Activated T-cell treated with anti-CD3 and anti-CD28 coated beads, Interleukin-2, amount 50 U/mL, for 4 hours (primary cell): ENCODE measurements at regions not wholly inside any gene's neighbourhood (a gene's known extent, or its start where the extent isn't known, plus 50 kb on each side); places are given as distances from the start of the nearest gene placed in this dataset.
"Not testable (repeated sequence)": the region's sequence is repeated elsewhere in the genome, so short reads cannot be mapped to it uniquely, and the experiment has no call there.

Source experiments
- ATAC-seq, 2 donors: fragments of 200-7000 bp; cut with Tn5 transposase; one replicate each; pipeline ENCODE4 v1.10.0; 2021
- DNase-seq: peaks from one replicate; pipeline ENCODE4 v3.0.0-alpha.2; 2020
- H3K27me3 Mint-ChIP-seq: one replicate; pipeline ENCODE4 v1.8.0; 2021; ENCODE audit warnings: low read depth, mixed read lengths
- H3K36me3 Mint-ChIP-seq: one replicate; pipeline ENCODE4 v1.8.0; 2022; ENCODE audit warnings: mixed read lengths; ENCODE audit not compliant: insufficient read depth
- H3K4me1 Mint-ChIP-seq: one replicate; pipeline ENCODE4 v1.8.0; 2021; ENCODE audit warnings: low read depth, mixed read lengths
- H3K4me3 Mint-ChIP-seq: one replicate; pipeline ENCODE4 v1.8.0; 2021; ENCODE audit warnings: mild to moderate bottlenecking, moderate library complexity, mixed read lengths
- H3K9me3 Mint-ChIP-seq: one replicate; pipeline ENCODE4 v1.8.0; 2021; ENCODE audit warnings: mixed read lengths

- Mint-ChIP-seq H3K9me3 (no peaks in the 10 kb centered on the region), H3K36me3 (no peaks in the 10 kb centered on the region), H3K4me1 (no peaks in the 10 kb centered on the region), H3K27me3 (peaks cover 17% of the 10 kb centered on the region), H3K4me3 (no peak overlapping the region)
- ATAC-seq (no peak), DNase-seq (no peak)
These were observed 64.2 kb upstream of the ITGA11 start for GRCh38 chr15:68495981-68496705.

GRCh38 chr15:68496751-68497150 lies 64.8 kb upstream of the ITGA11 start:
- peaks cover 19% of the 10 kb centered on the region for H3K27me3 Mint-ChIP-seq
- not testable (repeated sequence) for H3K36me3 Mint-ChIP-seq, H3K9me3 Mint-ChIP-seq, ATAC-seq, H3K4me1 Mint-ChIP-seq, DNase-seq, H3K4me3 Mint-ChIP-seq

- Mint-ChIP-seq H3K36me3 (no peaks in the 10 kb centered on the region), H3K27me3 (peaks cover 17% of the 10 kb centered on the region), H3K9me3 (no peaks in the 10 kb centered on the region), H3K4me1 (no peaks in the 10 kb centered on the region), H3K4me3 (no peak overlapping the region)
- DNase-seq (no peak), ATAC-seq (no peak)
These were observed 65.4 kb upstream of the ITGA11 start for GRCh38 chr15:68497206-68497910.

- no peaks in the 10 kb centered on the region for H3K36me3 Mint-ChIP-seq
- ATAC-seq (no peak), DNase-seq (no peak)
- H3K4me1 Mint-ChIP-seq, result no peaks in the 10 kb centered on the region
- H3K4me3 Mint-ChIP-seq, result no peak overlapping the region
- peaks cover 13% of the 10 kb centered on the region for H3K27me3 Mint-ChIP-seq
- no peaks in the 10 kb centered on the region for H3K9me3 Mint-ChIP-seq
These were observed 66.1 kb upstream of the ITGA11 start for GRCh38 chr15:68498076-68498475.

GRCh38 chr15:68499620-68500312 lies 67.8 kb upstream of the ITGA11 start:
- H3K27me3 Mint-ChIP-seq, result peaks cover 4% of the 10 kb centered on the region
- no peak for ATAC-seq
- no peak overlapping the region for H3K4me3 Mint-ChIP-seq
- DNase-seq, result no peak
- H3K9me3 Mint-ChIP-seq, result no peaks in the 10 kb centered on the region
- H3K4me1 Mint-ChIP-seq, result peaks cover 3% of the 10 kb centered on the region
- no peaks in the 10 kb centered on the region for H3K36me3 Mint-ChIP-seq

GRCh38 chr15:68500363-68501258 lies 68.6 kb upstream of the ITGA11 start:
- Mint-ChIP-seq H3K36me3 (no peaks in the 10 kb centered on the region), H3K4me3 (no peak overlapping the region), H3K9me3 (no peaks in the 10 kb centered on the region), H3K4me1 (peaks cover 3% of the 10 kb centered on the region), H3K27me3 (peaks cover 6% of the 10 kb centered on the region)
- DNase-seq (no peak), ATAC-seq (no peak)

GRCh38 chr15:68501259-68501591 lies 69.3 kb upstream of the ITGA11 start:
- Mint-ChIP-seq H3K9me3 (no peaks in the 10 kb centered on the region), H3K4me3 (no peak overlapping the region), H3K4me1 (peaks cover 3% of the 10 kb centered on the region), H3K27me3 (peaks cover 12% of the 10 kb centered on the region), H3K36me3 (no peaks in the 10 kb centered on the region)
- ATAC-seq (no peak), DNase-seq (no peak)

- peaks cover 3% of the 10 kb centered on the region for H3K4me1 Mint-ChIP-seq
- ATAC-seq, result no peak
- DNase-seq, result no peak
- no peaks in the 10 kb centered on the region for H3K9me3 Mint-ChIP-seq
- no peak overlapping the region for H3K4me3 Mint-ChIP-seq
- H3K36me3 Mint-ChIP-seq, result no peaks in the 10 kb centered on the region
- H3K27me3 Mint-ChIP-seq, result peaks cover 13% of the 10 kb centered on the region
These were observed 69.7 kb upstream of the ITGA11 start for GRCh38 chr15:68501616-68502015.

- Mint-ChIP-seq H3K4me1 (peaks cover 3% of the 10 kb centered on the region), H3K4me3 (no peak overlapping the region), H3K36me3 (no peaks in the 10 kb centered on the region), H3K9me3 (no peaks in the 10 kb centered on the region), H3K27me3 (peaks cover 13% of the 10 kb centered on the region)
- ATAC-seq (no peak), DNase-seq (no peak)
These were observed 70.5 kb upstream of the ITGA11 start for GRCh38 chr15:68502398-68502901.

GRCh38 chr15:68503213-68503612 lies 71.2 kb upstream of the ITGA11 start:
- no peak for ATAC-seq
- no peak overlapping the region for H3K4me3 Mint-ChIP-seq

GRCh38 chr15:68503791-68504680 lies 72.1 kb upstream of the ITGA11 start:
- DNase-seq (no peak), ATAC-seq (no peak)
- H3K4me1 Mint-ChIP-seq, result peaks cover 3% of the 10 kb centered on the region
- H3K9me3 Mint-ChIP-seq, result no peaks in the 10 kb centered on the region
- H3K4me3 Mint-ChIP-seq, result peak overlapping the region; percentile 25
- no peaks in the 10 kb centered on the region for H3K36me3 Mint-ChIP-seq
- peaks cover 13% of the 10 kb centered on the region for H3K27me3 Mint-ChIP-seq

More at GRCh38 chr15:68503213-68503612, 71.2 kb upstream of the ITGA11 start:
- peaks cover 3% of the 10 kb centered on the region for H3K4me1 Mint-ChIP-seq
- DNase-seq, result no peak
- H3K27me3 Mint-ChIP-seq, result peaks cover 13% of the 10 kb centered on the region
- no peaks in the 10 kb centered on the region for H3K9me3 Mint-ChIP-seq
- H3K36me3 Mint-ChIP-seq, result no peaks in the 10 kb centered on the region

- no peak for DNase-seq
- no peak for ATAC-seq
- H3K4me3 Mint-ChIP-seq, result peak overlapping the region; percentile 25
These were observed 72.8 kb upstream of the ITGA11 start for GRCh38 chr15:68504681-68505170.

GRCh38 chr15:68506071-68506470 lies 72.7 kb upstream of the CORO2B start:
- no peaks in the 10 kb centered on the region for H3K36me3 Mint-ChIP-seq

More at GRCh38 chr15:68504681-68505170, 72.8 kb upstream of the ITGA11 start:
- Mint-ChIP-seq H3K27me3 (peaks cover 13% of the 10 kb centered on the region), H3K9me3 (no peaks in the 10 kb centered on the region), H3K4me1 (peaks cover 3% of the 10 kb centered on the region), H3K36me3 (no peaks in the 10 kb centered on the region)

More at GRCh38 chr15:68506071-68506470, 72.7 kb upstream of the CORO2B start:
- ATAC-seq, result no peak
- H3K4me1 Mint-ChIP-seq, result peaks cover 3% of the 10 kb centered on the region
- no peak for DNase-seq
- no peak overlapping the region for H3K4me3 Mint-ChIP-seq
- peaks cover 18% of the 10 kb centered on the region for H3K27me3 Mint-ChIP-seq
- H3K9me3 Mint-ChIP-seq, result no peaks in the 10 kb centered on the region
